Caco-2 (cell line): ENCODE measurements at regions not wholly inside any gene's neighbourhood (a gene's known extent, or its start where the extent isn't known, plus 50 kb on each side); places are given as distances from the start of the nearest gene placed in this dataset.

Experiments used
- BruUV-seq: library from RNA; stranded (reverse); fragments of 400-500 nt; replicated peaks from 2 replicates; lab custom pipeline; 2021; lab: Mats Ljungman, UMichigan
- CTCF ChIA-PET: fragments of 300-600 bp; sonication (Branson Sonifier 250); formaldehyde crosslinking; loops from one replicate; lab custom pipeline; 2022; ENCODE audit warnings: antibody characterized with exemption; lab: Charles Lee
- POLR2A ChIA-PET: fragments of 300-600 bp; sonication (Branson Sonifier 250); formaldehyde crosslinking; loops from one replicate; lab custom pipeline; 2022; ENCODE audit warnings: antibody characterized with exemption; lab: Charles Lee
- DNase-seq, 2 experiments: peaks; one replicate each; pipeline versions ENCODE4 v3.0.0 to v3.0.0-alpha.2; 2020 to 2022
- H3K27me3 ChIP-seq: replicated peaks from 2 replicates; pipeline ENCODE4 v1.6.0; 2011; ENCODE audit warnings: low read length; ENCODE audit not compliant: control insufficient read depth, insufficient read depth
- H3K36me3 ChIP-seq: 2 replicates; pipeline ENCODE4 v1.5.1; 2011; ENCODE audit warnings: low read length; ENCODE audit not compliant: control insufficient read depth, insufficient read depth
- H3K4me1 ChIP-seq: fragments of 250-450 bp; sonication (Bioruptor Pico); 2 replicates; pipeline ENCODE4 v1.5.1; 2020; ENCODE audit warnings: mild to moderate bottlenecking
- H3K4me3 ChIP-seq: 2 replicates; pipeline ENCODE4 v1.5.1; 2011; ENCODE audit warnings: low read depth, mild to moderate bottlenecking, control low read depth, low read length
- H3K9me3 ChIP-seq: fragments of 250-450 bp; sonication (Bioruptor Pico); 2 replicates; pipeline ENCODE4 v1.5.1; 2020; ENCODE audit warnings: mild to moderate bottlenecking, moderate library complexity
- H3K27ac Mint-ChIP-seq: one replicate; pipeline ENCODE4 v1.8.0; 2022; ENCODE audit warnings: mixed read lengths; ENCODE audit not compliant: unreplicated experiment
- H3K27me3 Mint-ChIP-seq: one replicate; pipeline ENCODE4 v1.8.0; 2022; ENCODE audit warnings: mixed read lengths; ENCODE audit not compliant: insufficient read depth, unreplicated experiment
- H3K36me3 Mint-ChIP-seq: one replicate; pipeline ENCODE4 v1.8.0; 2022; ENCODE audit warnings: mild to moderate bottlenecking, mixed read lengths; ENCODE audit not compliant: insufficient read depth, unreplicated experiment
- H3K4me1 Mint-ChIP-seq: one replicate; pipeline ENCODE4 v1.8.0; 2022; ENCODE audit warnings: low read depth, mixed read lengths; ENCODE audit not compliant: unreplicated experiment
- H3K4me3 Mint-ChIP-seq: one replicate; pipeline ENCODE4 v1.8.0; 2022; ENCODE audit warnings: mild to moderate bottlenecking, moderate library complexity, mixed read lengths; ENCODE audit not compliant: unreplicated experiment
- H3K9me3 Mint-ChIP-seq: one replicate; pipeline ENCODE4 v1.8.0; 2022; ENCODE audit warnings: mixed read lengths; ENCODE audit not compliant: unreplicated experiment
- intact Hi-C: fragments of 100-400 bp; cut with micrococcal nuclease; formaldehyde crosslinking; loops from one replicate; pipeline ENCODE4 v1.10.0; 2022; ENCODE audit not compliant: unreplicated experiment
- TF ChIP-seq, protein P1 (sequence below), 2 experiments: fragments of 200-600 bp in 1 of 2; IDR thresholded peaks; 1 replicate in 1 of 2; 2 replicates in 1 of 2; pipeline versions ENCODE4 v1.5.1 to v1.8.0; 2011 to 2022; ENCODE audit warnings: antibody characterized with exemption in 1 of 2, control low read depth in 1 of 2, inconsistent platforms in 1 of 2, low read depth in 1 of 2, low read length in 1 of 2, mild to moderate bottlenecking in 1 of 2, moderate library complexity in 1 of 2; ENCODE audit not compliant: insufficient read depth in 1 of 2, severe bottlenecking in 1 of 2, unreplicated experiment in 1 of 2

DNA sequence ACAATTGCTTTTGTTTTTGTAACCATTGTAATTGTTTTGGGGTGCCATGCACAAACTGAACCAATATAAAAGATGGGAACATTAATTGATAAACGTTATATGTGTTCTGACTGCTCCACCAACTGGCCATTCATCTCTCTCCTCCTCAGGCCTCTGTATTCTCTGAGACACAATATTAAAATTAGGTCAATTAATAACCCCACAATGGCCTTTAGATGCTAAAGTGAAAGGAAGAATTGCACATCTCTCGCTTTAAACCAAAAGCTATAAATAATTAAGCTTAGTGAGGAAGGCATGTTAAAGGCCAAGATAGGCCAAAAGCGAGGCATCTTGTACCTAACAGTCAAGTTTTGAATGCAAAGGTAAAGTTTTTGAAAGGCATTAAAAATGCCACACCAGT lies 448.4 kb upstream of the ITGA1 start:
- no peak for DNase-seq
- no peaks in the 10 kb centered on the region for H3K36me3 ChIP-seq
- H3K9me3 ChIP-seq, result no peaks in the 10 kb centered on the region
- Mint-ChIP-seq H3K4me1 (no peaks in the 10 kb centered on the region), H3K4me3 (no peak overlapping the region), H3K36me3 (no peaks in the 10 kb centered on the region), H3K9me3 (peaks cover 9% of the 10 kb centered on the region), H3K27me3 (no peaks in the 10 kb centered on the region), H3K27ac (no peak overlapping the region)
- no peak overlapping the region for H3K4me3 ChIP-seq
- no peaks in the 10 kb centered on the region for H3K27me3 ChIP-seq
- intact Hi-C loops, result no loop called here
- TF ChIP-seq, protein P1, sequence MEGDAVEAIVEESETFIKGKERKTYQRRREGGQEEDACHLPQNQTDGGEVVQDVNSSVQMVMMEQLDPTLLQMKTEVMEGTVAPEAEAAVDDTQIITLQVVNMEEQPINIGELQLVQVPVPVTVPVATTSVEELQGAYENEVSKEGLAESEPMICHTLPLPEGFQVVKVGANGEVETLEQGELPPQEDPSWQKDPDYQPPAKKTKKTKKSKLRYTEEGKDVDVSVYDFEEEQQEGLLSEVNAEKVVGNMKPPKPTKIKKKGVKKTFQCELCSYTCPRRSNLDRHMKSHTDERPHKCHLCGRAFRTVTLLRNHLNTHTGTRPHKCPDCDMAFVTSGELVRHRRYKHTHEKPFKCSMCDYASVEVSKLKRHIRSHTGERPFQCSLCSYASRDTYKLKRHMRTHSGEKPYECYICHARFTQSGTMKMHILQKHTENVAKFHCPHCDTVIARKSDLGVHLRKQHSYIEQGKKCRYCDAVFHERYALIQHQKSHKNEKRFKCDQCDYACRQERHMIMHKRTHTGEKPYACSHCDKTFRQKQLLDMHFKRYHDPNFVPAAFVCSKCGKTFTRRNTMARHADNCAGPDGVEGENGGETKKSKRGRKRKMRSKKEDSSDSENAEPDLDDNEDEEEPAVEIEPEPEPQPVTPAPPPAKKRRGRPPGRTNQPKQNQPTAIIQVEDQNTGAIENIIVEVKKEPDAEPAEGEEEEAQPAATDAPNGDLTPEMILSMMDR (IDR thresholded peaks at IDR 0.05; ENCODE audit: insufficient read depth in 1 of 2, low read depth in 1 of 2, low read length in 1 of 2, severe bottlenecking in 1 of 2, unreplicated experiment in 1 of 2), result no peak
- no TSS peak for BruUV-seq
- POLR2A ChIA-PET, result no interaction called here
- no peaks in the 10 kb centered on the region for H3K4me1 ChIP-seq
- CTCF ChIA-PET, result no interaction called here

DNA sequence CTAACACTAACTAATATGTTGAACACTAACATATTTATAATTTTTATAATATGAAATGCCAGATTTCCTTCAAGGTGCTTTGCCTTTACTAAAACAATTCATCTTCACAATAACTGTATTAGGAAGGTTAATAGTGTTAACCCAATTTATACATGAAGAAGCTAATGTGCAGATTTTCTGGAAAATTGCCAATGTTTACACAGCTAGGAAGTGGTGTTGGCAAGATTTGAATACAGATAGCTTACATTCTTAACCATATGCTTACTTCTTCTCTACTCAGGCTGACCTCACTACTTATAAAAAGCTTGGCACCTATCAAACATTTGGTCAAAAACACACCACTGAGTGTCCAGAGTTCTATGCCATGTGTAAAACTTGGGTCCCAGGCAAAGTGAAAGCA lies 445.4 kb upstream of the ITGA1 start:
- Mint-ChIP-seq H3K4me1 (no peaks in the 10 kb centered on the region), H3K4me3 (no peak overlapping the region), H3K36me3 (no peaks in the 10 kb centered on the region), H3K27me3 (no peaks in the 10 kb centered on the region), H3K9me3 (peaks cover 6% of the 10 kb centered on the region), H3K27ac (no peak overlapping the region)
- no peaks in the 10 kb centered on the region for H3K4me1 ChIP-seq
- intact Hi-C loops, result no loop called here
- no peak for DNase-seq
- CTCF ChIA-PET, result no interaction called here
- H3K9me3 ChIP-seq, result no peaks in the 10 kb centered on the region
- BruUV-seq, result no TSS peak
- POLR2A ChIA-PET, result no interaction called here
- H3K27me3 ChIP-seq, result no peaks in the 10 kb centered on the region
- no peak overlapping the region for H3K4me3 ChIP-seq
- H3K36me3 ChIP-seq, result no peaks in the 10 kb centered on the region
- TF ChIP-seq, protein P1 (IDR thresholded peaks at IDR 0.05; ENCODE audit: insufficient read depth in 1 of 2, low read depth in 1 of 2, low read length in 1 of 2, severe bottlenecking in 1 of 2, unreplicated experiment in 1 of 2), result no peak

DNA sequence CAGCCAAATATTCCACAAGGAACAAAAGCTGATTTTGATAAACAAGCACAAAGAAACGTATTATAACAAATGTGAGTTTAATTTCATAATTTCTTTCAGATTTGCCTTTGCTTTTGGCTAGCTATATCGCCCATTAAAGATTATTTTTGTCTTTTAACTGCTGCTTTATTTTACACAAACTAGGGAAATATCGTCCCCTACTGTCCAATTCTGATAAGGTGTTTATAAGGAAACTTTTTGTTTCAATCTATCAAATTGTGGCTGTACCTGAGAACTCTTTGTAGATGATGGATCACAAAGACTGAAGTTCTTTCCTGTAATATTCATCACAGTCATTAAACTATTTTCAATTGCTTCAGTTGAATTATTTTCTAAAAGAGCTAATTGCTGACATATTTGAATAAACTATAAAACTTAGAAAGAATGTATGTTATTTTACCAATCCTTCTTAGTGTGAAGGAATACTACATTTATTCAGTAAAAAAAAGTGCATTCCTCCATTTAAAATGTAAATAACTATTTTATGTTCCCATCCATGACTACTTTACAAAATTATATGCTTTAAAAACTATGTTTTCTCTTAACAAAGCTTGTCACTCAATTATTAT lies 431.3 kb upstream of the ITGA1 start:
- peak in 1 of 2 experiments; percentile 12 for DNase-seq
- H3K27ac Mint-ChIP-seq, result no peak overlapping the region
- Histone ChIP-seq H3K36me3 (no peaks in the 10 kb centered on the region), H3K27me3 (no peaks in the 10 kb centered on the region), H3K4me1 (no peaks in the 10 kb centered on the region), H3K9me3 (no peaks in the 10 kb centered on the region), H3K4me3 (no peak overlapping the region)
- TF ChIP-seq, protein P1 (IDR thresholded peaks at IDR 0.05; ENCODE audit: insufficient read depth in 1 of 2, low read depth in 1 of 2, low read length in 1 of 2, severe bottlenecking in 1 of 2, unreplicated experiment in 1 of 2), result peak; percentile 64 to 78
- H3K36me3 Mint-ChIP-seq, result no peaks in the 10 kb centered on the region
- H3K9me3 Mint-ChIP-seq, result no peaks in the 10 kb centered on the region
- BruUV-seq, result no TSS peak
- H3K4me1 Mint-ChIP-seq, result no peaks in the 10 kb centered on the region
- ChIA-PET CTCF (no interaction called here), POLR2A (no interaction called here)
- no peaks in the 10 kb centered on the region for H3K27me3 Mint-ChIP-seq
- intact Hi-C loops, result loop anchor here (10.0 kb wide), 2 partner anchors 352 to 512 kb away; no protein-coding TSS in a partner anchor
- H3K4me3 Mint-ChIP-seq, result no peak overlapping the region
